GM12878 (cell line): ENCODE measurements at regions not wholly inside any gene's neighbourhood (a gene's known extent, or its start where the extent isn't known, plus 50 kb on each side); places are given as distances from the start of the nearest gene placed in this dataset.

Experiments used
- ATAC-seq: fragments of 200-7000 bp; cut with Tn5 transposase; 3 replicates; pipeline ENCODE4 v1.9.1; 2020; ENCODE audit warnings: mild to moderate bottlenecking, moderate library complexity
- BruUV-seq: library from RNA; stranded (reverse); fragments of 400-500 nt; replicated peaks from 2 replicates; lab custom pipeline; 2021; lab: Mats Ljungman, UMichigan
- CTCF ChIA-PET: fragments of 300-600 bp; sonication (Branson Sonifier 250); formaldehyde crosslinking; extraction: SDS; loops from one replicate; lab custom pipeline; 2021; ENCODE audit warnings: inconsistent platforms; lab: Yijun Ruan, JAX
- POLR2A ChIA-PET: fragments of 350-600 bp; formaldehyde crosslinking; extraction: SDS; loops from one replicate; lab custom pipeline; 2021; ENCODE audit warnings: inconsistent platforms; lab: Charles Lee
- RAD21 ChIA-PET: fragments of 300-600 bp; sonication (Branson Sonifier 250); formaldehyde crosslinking; loops from one replicate; lab custom pipeline; 2023; ENCODE audit warnings: antibody characterized with exemption; ENCODE audit not compliant: unreplicated experiment; lab: Charles Lee
- SMC1A ChIA-PET: fragments of 300-600 bp; sonication (Branson Sonifier 250); formaldehyde crosslinking; loops from one replicate; lab custom pipeline; 2023; ENCODE audit not compliant: unreplicated experiment, uncharacterized antibody; lab: Charles Lee
- DNase-seq: peaks from one replicate; pipeline ENCODE4 v3.0.0-alpha.2; 2011; ENCODE audit warnings: low read depth, low spot score
- FAIRE-seq: peaks from 3 replicates; lab custom pipeline; 2011; peaks lifted over from hg19 to GRCh38; lab: Jason Lieb, UNC
- H2AFZ ChIP-seq: 2 replicates; pipeline ENCODE4 v1.6.0; 2011; ENCODE audit warnings: low read depth, low read length, control low read depth; ENCODE audit not compliant: control insufficient read depth
- H3K27ac ChIP-seq: 2 replicates; pipeline ENCODE4 v1.5.1; 2011; ENCODE audit warnings: control low read depth; ENCODE audit not compliant: control insufficient read depth, insufficient read depth
- H3K27me3 ChIP-seq, 2 experiments: replicated peaks in 1 of 2; 2 replicates each; pipeline versions ENCODE4 v1.6.0 to v1.6.1; 2011; ENCODE audit warnings: low read length in 1 of 2; ENCODE audit not compliant: control insufficient read depth in 2 of 2, insufficient read depth in 2 of 2
- H3K36me3 ChIP-seq, 2 experiments: 2 replicates each; pipeline ENCODE4 v1.5.1; 2011; ENCODE audit warnings: low read length in 1 of 2; ENCODE audit not compliant: control insufficient read depth in 2 of 2, insufficient read depth in 2 of 2
- H3K4me1 ChIP-seq: 2 replicates; pipeline ENCODE4 v1.6.1; 2011; ENCODE audit warnings: mild to moderate bottlenecking, low read length, moderate library complexity, mixed read lengths; ENCODE audit not compliant: control insufficient read depth, insufficient read depth
- H3K4me2 ChIP-seq: 2 replicates; pipeline ENCODE4 v1.6.0; 2011; ENCODE audit warnings: control low read depth; ENCODE audit not compliant: control insufficient read depth, insufficient read depth
- H3K4me3 ChIP-seq: fragments of 200-600 bp; sonication (generic); 2 replicates; pipeline ENCODE4 v1.5.1; 2016
- H3K79me2 ChIP-seq: 2 replicates; pipeline ENCODE4 v1.6.0; 2011; ENCODE audit warnings: low read length; ENCODE audit not compliant: control insufficient read depth, insufficient read depth
- H3K9ac ChIP-seq: 2 replicates; pipeline ENCODE4 v1.8.0; 2011; ENCODE audit warnings: low read length, control low read depth, mixed read lengths; ENCODE audit not compliant: control insufficient read depth, insufficient read depth
- H3K9me3 ChIP-seq: replicated peaks from 3 replicates; pipeline ENCODE4 v1.5.1; 2011; ENCODE audit warnings: mild to moderate bottlenecking, low read length; ENCODE audit not compliant: control insufficient read depth, insufficient read depth
- H4K20me1 ChIP-seq: 2 replicates; pipeline ENCODE4 v1.6.0; 2011; ENCODE audit not compliant: control insufficient read depth, insufficient read depth
- CBX5 ChIP-seq: sonication (generic); IDR thresholded peaks from 2 replicates; pipeline ENCODE4 v1.6.1; 2016; ENCODE audit warnings: low read depth, moderate library complexity, mild to moderate bottlenecking, inconsistent platforms
- EED ChIP-seq: sonication (generic); IDR thresholded peaks from 2 replicates; pipeline ENCODE4 v1.6.1; 2016; ENCODE audit warnings: antibody characterized with exemption, low read depth
- NFYB ChIP-seq: IDR thresholded peaks from 2 replicates; pipeline ENCODE4 v1.6.1; 2011; ENCODE audit warnings: low read depth, mild to moderate bottlenecking, low read length, improper control_type of control experiment, moderate library complexity; ENCODE audit not compliant: insufficient read depth
- RBBP5 ChIP-seq: fragments of 200-600 bp; sonication (generic); conservative IDR thresholded peaks from 2 replicates; pipeline ENCODE4 v1.6.1; 2016
- TCF12 ChIP-seq: IDR thresholded peaks from 2 replicates; pipeline ENCODE4 v1.6.1; 2011; ENCODE audit warnings: low read depth, mild to moderate bottlenecking, low read length
- ZBTB33 ChIP-seq: fragments of 450-650 bp; IDR thresholded peaks from 2 replicates; pipeline ENCODE4 v1.6.1; 2017; ENCODE audit warnings: mild to moderate bottlenecking
- ZNF207 ChIP-seq: fragments of 450-650 bp; IDR thresholded peaks from 2 replicates; pipeline ENCODE4 v1.6.1; 2014; ENCODE audit warnings: antibody characterized with exemption, mild to moderate bottlenecking, borderline replicate concordance
- WGBS: methylation state at CpG from one replicate; pipeline ENCODE4 v1.1.6; 2016; ENCODE audit warnings: low lambda C conversion rate; ENCODE audit not compliant: insufficient replicate concordance, insufficient coverage; ENCODE audit errors: missing lambda C conversion rate; 5-methylcytosine and 5-hydroxymethylcytosine counted together
- in situ Hi-C: fragments of 300-500 bp; cut with MboI; formaldehyde crosslinking; loops from 9 replicates; pipeline ENCODE4 v1.14.3; 2018; ENCODE audit warnings: mixed read lengths
- intact Hi-C: fragments of 100-400 bp; cut with micrococcal nuclease; formaldehyde crosslinking; loops from one replicate; pipeline ENCODE4 v1.14.2; 2022; ENCODE audit not compliant: unreplicated experiment

- intact Hi-C loops = no loop called here
- H3K36me3 ChIP-seq = no peaks in the 10 kb centered on the region
- H3K27ac ChIP-seq = no peak overlapping the region
- H3K27me3 ChIP-seq = no peaks in the 10 kb centered on the region
- 47% methylated on average over 2 of the region's 2 CpGs for WGBS
- no peak overlapping the region for H2AFZ ChIP-seq
- no peak for TF ChIP-seq CBX5
- TF ChIP-seq EED = no peak
- TF ChIP-seq, all 136 proteins: peak for 0
- Histone ChIP-seq H3K4me3 (no peak overlapping the region), H3K79me2 (no peaks in the 10 kb centered on the region), H3K4me2 (no peak overlapping the region), H3K4me1 (no peaks in the 10 kb centered on the region), H4K20me1 (no peaks in the 10 kb centered on the region), H3K9me3 (no peaks in the 10 kb centered on the region), H3K9ac (no peak overlapping the region)
- ChIA-PET RAD21 (no interaction called here), CTCF (no interaction called here), SMC1A (interaction anchor here (0.6 kb wide), 1 partner anchor 758 kb away, joined by 3 read pairs; no protein-coding TSS in a partner anchor), POLR2A (no interaction called here)
- ATAC-seq (no peak), FAIRE-seq (no peak), DNase-seq (no peak)
- in situ Hi-C loops = no loop called here
- no TSS peak for BruUV-seq
Observed at GRCh38 chr3:181302960-181303359, 313.4 kb upstream of the DNAJC19 start.

GRCh38 chr3:181300033-181300432, 310.5 kb upstream of the DNAJC19 start:
- ChIA-PET SMC1A (no interaction called here), POLR2A (no interaction called here), RAD21 (no interaction called here), CTCF (no interaction called here)
- 0% methylated on average over 2 of the region's 2 CpGs for WGBS
- H3K36me3 ChIP-seq = no peaks in the 10 kb centered on the region
- intact Hi-C loops (no loop called here), in situ Hi-C loops (no loop called here)
- no peak overlapping the region for H3K27ac ChIP-seq
- ATAC-seq = no peak
- H3K4me3 ChIP-seq = no peak overlapping the region
- no peak for DNase-seq
- no peaks in the 10 kb centered on the region for H3K79me2 ChIP-seq
- no peak for TF ChIP-seq NFYB
- TF ChIP-seq ZNF207 = no peak
- TF ChIP-seq TCF12 = no peak
- no peak for TF ChIP-seq RBBP5
- TF ChIP-seq ZBTB33 = no peak
- BruUV-seq = no TSS peak
- no peak overlapping the region for H2AFZ ChIP-seq
- no peaks in the 10 kb centered on the region for H3K4me1 ChIP-seq
- no peaks in the 10 kb centered on the region for H3K27me3 ChIP-seq
- no peak overlapping the region for H3K4me2 ChIP-seq
- no peak for FAIRE-seq
- H3K9ac ChIP-seq = no peak overlapping the region
- H4K20me1 ChIP-seq = no peaks in the 10 kb centered on the region
- H3K9me3 ChIP-seq = no peaks in the 10 kb centered on the region
